Breast epithelium (tissue), 4 donors: ENCODE measurements at regions not wholly inside any gene's neighbourhood (a gene's known extent, or its start where the extent isn't known, plus 50 kb on each side); places are given as distances from the start of the nearest gene placed in this dataset.

Experiments used
- DNase-seq, 2 donors: peaks; one replicate each; pipeline ENCODE4 v3.0.0-alpha.2; 2019; ENCODE audit warnings: low spot score in 2 of 2
- H3K27ac ChIP-seq, 2 donors: fragments of 200-600 bp; sonication (generic) in 1 of 2; one replicate each; pipeline ENCODE4 v1.5.1; 2016 to 2019; ENCODE audit warnings: mild to moderate bottlenecking in 1 of 2
- H3K27me3 ChIP-seq, 2 donors: fragments of 200-600 bp; sonication (generic) in 1 of 2; one replicate each; pipeline versions ENCODE4 v1.5.1 to v1.6.0; 2017 to 2019; ENCODE audit warnings: control low read depth in 1 of 2, mild to moderate bottlenecking in 1 of 2
- H3K36me3 ChIP-seq: fragments of 200-600 bp; one replicate; pipeline ENCODE4 v1.5.1; 2019
- H3K4me1 ChIP-seq, 2 donors: fragments of 200-600 bp; sonication (generic); one replicate each; pipeline ENCODE4 v1.5.1; 2016 to 2019; ENCODE audit warnings: control low read depth in 1 of 2
- H3K4me3 ChIP-seq, 3 donors: fragments of 200-600 bp; sonication (generic); 1 replicate in 2 of 3; 2 replicates in 1 of 3; pipeline ENCODE4 v1.5.1; 2016 to 2019; ENCODE audit warnings: mild to moderate bottlenecking in 3 of 3, moderate library complexity in 2 of 3
- H3K9me3 ChIP-seq, 2 donors: fragments of 200-600 bp; sonication (generic) in 1 of 2; one replicate each; pipeline ENCODE4 v1.5.1; 2016 to 2019; ENCODE audit warnings: control low read depth in 1 of 2
- POLR2A ChIP-seq: fragments of 450-650 bp; IDR thresholded peaks from one replicate; pipeline ENCODE4 v1.6.1; 2016; ENCODE audit warnings: antibody characterized with exemption, mild to moderate bottlenecking, moderate library complexity
- POLR2AphosphoS5 ChIP-seq, 3 donors: sonication (generic); formaldehyde crosslinking; IDR thresholded peaks; one replicate each; pipeline ENCODE4 v1.6.1; 2017; ENCODE audit warnings: antibody characterized with exemption in 3 of 3
- intact Hi-C: fragments of 100-400 bp; cut with DNase I; formaldehyde crosslinking; loops from one replicate; pipeline ENCODE4 v1.15.1; 2023; ENCODE audit warnings: low total_unique reads
- TF ChIP-seq, protein P1 (sequence below), 3 donors: fragments of 450-650 bp; IDR thresholded peaks; one replicate each; pipeline ENCODE4 v1.5.1; 2016 to 2017; ENCODE audit warnings: antibody characterized with exemption in 3 of 3, mild to moderate bottlenecking in 3 of 3, moderate library complexity in 3 of 3

DNA sequence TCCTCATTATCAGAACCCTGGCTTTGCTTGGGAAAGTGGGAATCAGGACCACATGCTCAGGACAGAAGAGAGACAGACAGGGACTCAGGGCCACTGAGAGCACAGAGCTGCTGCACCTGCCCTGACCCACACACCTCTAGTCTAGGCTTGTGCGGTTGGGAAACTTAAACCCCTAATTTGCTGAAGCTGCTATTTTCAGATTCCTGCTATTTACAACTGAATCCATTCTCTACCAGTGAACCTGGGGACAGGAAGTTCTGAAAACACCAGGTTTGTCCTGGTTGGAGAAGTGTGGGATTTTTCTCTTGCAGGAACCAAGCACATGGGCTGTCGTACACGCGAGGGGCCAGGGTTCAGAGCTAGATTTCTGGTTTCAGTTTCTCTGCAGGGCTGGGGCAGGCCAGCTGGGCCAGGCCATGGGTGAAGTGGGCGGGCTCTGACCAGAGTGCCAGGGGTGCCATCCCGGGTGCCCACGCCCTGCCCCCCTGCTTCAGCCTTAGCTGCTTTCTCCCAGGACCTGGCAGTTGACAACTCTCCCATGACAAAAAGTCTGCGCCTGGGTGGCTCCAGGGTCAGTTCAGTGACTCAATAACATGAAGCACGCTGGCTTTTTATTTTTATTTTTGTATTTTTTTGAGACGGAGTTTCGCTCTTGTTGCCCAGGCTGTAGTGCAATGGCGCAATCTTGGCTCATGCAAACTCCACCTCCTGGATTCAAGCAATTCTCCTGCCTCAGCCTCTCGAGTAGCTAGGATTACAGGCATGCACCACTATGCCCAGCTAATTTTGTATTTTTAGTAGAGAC lies 51.3 kb upstream of the SLC1A4 start:
- intact Hi-C loops: no loop called here
- TF ChIP-seq POLR2A: no peak
- TF ChIP-seq, protein P1, sequence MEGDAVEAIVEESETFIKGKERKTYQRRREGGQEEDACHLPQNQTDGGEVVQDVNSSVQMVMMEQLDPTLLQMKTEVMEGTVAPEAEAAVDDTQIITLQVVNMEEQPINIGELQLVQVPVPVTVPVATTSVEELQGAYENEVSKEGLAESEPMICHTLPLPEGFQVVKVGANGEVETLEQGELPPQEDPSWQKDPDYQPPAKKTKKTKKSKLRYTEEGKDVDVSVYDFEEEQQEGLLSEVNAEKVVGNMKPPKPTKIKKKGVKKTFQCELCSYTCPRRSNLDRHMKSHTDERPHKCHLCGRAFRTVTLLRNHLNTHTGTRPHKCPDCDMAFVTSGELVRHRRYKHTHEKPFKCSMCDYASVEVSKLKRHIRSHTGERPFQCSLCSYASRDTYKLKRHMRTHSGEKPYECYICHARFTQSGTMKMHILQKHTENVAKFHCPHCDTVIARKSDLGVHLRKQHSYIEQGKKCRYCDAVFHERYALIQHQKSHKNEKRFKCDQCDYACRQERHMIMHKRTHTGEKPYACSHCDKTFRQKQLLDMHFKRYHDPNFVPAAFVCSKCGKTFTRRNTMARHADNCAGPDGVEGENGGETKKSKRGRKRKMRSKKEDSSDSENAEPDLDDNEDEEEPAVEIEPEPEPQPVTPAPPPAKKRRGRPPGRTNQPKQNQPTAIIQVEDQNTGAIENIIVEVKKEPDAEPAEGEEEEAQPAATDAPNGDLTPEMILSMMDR (IDR thresholded peaks at IDR 0.05): no peak
- TF ChIP-seq POLR2AphosphoS5 (IDR thresholded peaks at IDR 0.05): no peak
- no peaks in the 10 kb centered on the region for H3K27me3 ChIP-seq
- no peaks in the 10 kb centered on the region for H3K4me1 ChIP-seq
- no peaks in the 10 kb centered on the region for H3K9me3 ChIP-seq
- no peak overlapping the region for H3K27ac ChIP-seq
- no peaks in the 10 kb centered on the region for H3K36me3 ChIP-seq
- peak overlapping the region in 1 of 3 donors; percentile 24 for H3K4me3 ChIP-seq
- DNase-seq: no peak

DNA sequence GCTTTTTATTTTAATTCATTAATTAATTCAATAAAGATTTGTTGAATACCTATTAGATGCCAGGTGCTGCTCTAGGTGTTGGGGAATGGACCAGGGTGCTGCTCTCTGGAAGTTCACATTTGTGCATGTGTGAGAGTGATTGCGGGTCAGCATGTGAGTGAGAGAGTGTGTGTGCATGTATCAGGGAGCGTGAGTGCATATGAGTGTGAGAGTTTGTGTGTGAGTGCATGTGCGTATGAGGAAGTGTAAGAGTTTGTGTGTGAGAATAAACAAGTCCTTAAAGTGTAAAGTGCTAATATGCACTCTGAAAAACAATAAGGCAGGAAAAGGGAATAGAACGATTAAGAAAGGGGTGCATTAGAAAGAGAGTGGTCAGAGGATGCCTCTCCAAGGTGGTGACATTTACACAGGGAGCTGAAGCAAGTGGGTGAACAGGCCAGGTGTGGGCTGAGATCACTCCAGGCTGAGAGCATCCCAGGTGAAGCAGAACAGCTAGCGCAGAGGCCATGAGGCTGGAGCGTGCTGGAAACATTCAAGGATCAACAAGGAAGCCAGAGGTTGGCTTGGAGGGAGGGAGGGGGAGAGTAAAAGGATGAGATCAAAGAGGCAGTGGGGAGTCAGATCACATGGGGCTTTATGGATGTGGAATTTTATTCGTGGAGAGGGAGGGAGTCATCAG lies 50.5 kb upstream of the SLC1A4 start:
- Histone ChIP-seq H3K27ac (no peak overlapping the region), H3K27me3 (no peaks in the 10 kb centered on the region), H3K4me3 (no peak overlapping the region), H3K36me3 (no peaks in the 10 kb centered on the region), H3K9me3 (no peaks in the 10 kb centered on the region), H3K4me1 (no peaks in the 10 kb centered on the region)
- no peak for DNase-seq
- intact Hi-C loops: no loop called here
- TF ChIP-seq POLR2A (no peak), POLR2AphosphoS5 (IDR thresholded peaks at IDR 0.05) (no peak)
- TF ChIP-seq, protein P1 (IDR thresholded peaks at IDR 0.05): no peak

DNA sequence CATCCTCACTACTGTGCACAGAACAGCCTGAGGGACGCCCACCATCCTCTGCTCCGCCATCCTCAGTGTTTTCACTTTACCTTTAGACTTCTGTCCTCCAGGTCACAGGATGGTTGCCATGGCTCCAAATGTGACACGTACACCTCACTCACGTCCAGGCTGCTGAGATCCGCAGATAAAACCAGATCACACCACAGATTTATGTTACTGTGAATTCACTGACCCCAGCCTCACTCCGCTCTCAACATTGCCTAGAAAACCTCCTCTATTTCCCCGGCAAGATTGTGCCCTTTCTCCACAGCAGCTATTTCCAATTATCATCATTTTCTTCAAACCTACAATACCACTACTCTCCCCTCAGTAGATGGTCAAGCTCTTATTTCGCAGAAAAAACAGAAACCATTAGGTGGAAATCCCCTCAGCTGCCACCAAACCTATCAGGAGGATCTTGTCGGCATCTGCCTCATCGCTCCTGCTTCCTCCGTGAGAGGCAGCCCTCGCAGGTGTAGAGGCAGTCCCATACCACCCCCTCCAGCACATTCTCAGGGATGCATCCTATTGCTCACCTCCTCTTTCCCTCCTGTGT lies 49.8 kb upstream of the SLC1A4 start:
- DNase-seq: no peak
- Histone ChIP-seq H3K9me3 (no peaks in the 10 kb centered on the region), H3K4me1 (no peaks in the 10 kb centered on the region), H3K27me3 (no peaks in the 10 kb centered on the region), H3K4me3 (no peak overlapping the region), H3K36me3 (no peaks in the 10 kb centered on the region), H3K27ac (no peak overlapping the region)
- intact Hi-C loops: no loop called here
- no peak for TF ChIP-seq POLR2A
- TF ChIP-seq, protein P1 (IDR thresholded peaks at IDR 0.05): no peak
- no peak for TF ChIP-seq POLR2AphosphoS5 (IDR thresholded peaks at IDR 0.05)
